ENCODE measurements at regions not wholly inside any gene's neighbourhood (a gene's known extent, or its start where the extent isn't known, plus 50 kb on each side); places are given as distances from the start of the nearest gene placed in this dataset.

DNA sequence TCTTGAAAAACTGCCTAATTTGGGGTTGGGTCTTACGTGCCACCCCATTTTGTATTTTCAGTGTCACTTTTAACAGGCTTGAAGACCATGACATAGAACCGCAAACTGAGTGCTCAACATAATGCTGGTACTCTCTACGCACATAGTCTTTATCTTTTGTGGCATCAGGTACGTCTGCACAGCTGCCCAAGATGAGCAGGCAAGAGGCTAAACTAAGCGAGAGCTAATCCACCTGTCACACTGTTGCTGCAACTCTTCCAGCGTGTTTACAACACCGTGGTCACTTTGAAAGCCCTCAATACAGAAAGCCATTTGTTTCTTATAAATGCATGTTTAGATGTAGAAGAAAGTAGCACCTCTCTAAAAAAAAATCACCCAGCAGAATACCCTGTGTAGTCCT is 270.0 kb upstream of the TCF4 start:
- no peaks in the 10 kb centered on the region for H3F3A ChIP-seq (ENCODE audit: control insufficient read depth, insufficient read depth)
- H3K4me3 ChIP-seq (ENCODE audit: low read length): no peak overlapping the region
- no peak overlapping the region for H3K27ac ChIP-seq (ENCODE audit: low read depth, low read length)
- H3K27me3 ChIP-seq (ENCODE audit: control insufficient read depth, low read length): no peaks in the 10 kb centered on the region
- no peaks in the 10 kb centered on the region for H3K4me1 ChIP-seq (ENCODE audit: control insufficient read depth, low read length)
- TF ChIP-seq EZH2phosphoT487 (IDR thresholded peaks at IDR 0.05; ENCODE audit: borderline replicate concordance, low read length): no peak
- TF ChIP-seq, protein P1, sequence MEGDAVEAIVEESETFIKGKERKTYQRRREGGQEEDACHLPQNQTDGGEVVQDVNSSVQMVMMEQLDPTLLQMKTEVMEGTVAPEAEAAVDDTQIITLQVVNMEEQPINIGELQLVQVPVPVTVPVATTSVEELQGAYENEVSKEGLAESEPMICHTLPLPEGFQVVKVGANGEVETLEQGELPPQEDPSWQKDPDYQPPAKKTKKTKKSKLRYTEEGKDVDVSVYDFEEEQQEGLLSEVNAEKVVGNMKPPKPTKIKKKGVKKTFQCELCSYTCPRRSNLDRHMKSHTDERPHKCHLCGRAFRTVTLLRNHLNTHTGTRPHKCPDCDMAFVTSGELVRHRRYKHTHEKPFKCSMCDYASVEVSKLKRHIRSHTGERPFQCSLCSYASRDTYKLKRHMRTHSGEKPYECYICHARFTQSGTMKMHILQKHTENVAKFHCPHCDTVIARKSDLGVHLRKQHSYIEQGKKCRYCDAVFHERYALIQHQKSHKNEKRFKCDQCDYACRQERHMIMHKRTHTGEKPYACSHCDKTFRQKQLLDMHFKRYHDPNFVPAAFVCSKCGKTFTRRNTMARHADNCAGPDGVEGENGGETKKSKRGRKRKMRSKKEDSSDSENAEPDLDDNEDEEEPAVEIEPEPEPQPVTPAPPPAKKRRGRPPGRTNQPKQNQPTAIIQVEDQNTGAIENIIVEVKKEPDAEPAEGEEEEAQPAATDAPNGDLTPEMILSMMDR (IDR thresholded peaks at IDR 0.05; ENCODE audit: low read depth, low read length, poor library complexity, severe bottlenecking): no peak
- H3K36me3 ChIP-seq (ENCODE audit: control insufficient read depth, low read length): no peaks in the 10 kb centered on the region
- H4K20me1 ChIP-seq (ENCODE audit: control insufficient read depth, insufficient read depth, low read depth, low read length): no peaks in the 10 kb centered on the region
- H3K79me2 ChIP-seq (ENCODE audit: control insufficient read depth, low read length): no peaks in the 10 kb centered on the region
- no peaks in the 10 kb centered on the region for H3K9me3 ChIP-seq (ENCODE audit: control insufficient read depth, insufficient read depth, low read length)
- no peak overlapping the region for H3K4me2 ChIP-seq (ENCODE audit: low read length)
- no peaks in the 10 kb centered on the region for H3K9me2 ChIP-seq (replicated peaks; ENCODE audit: control insufficient read depth, low read length)

GRCh38 chr18:55857409-55857808 is 269.4 kb upstream of the TCF4 start:
- Histone ChIP-seq H3K4me1 (ENCODE audit: control insufficient read depth, low read length) (no peaks in the 10 kb centered on the region), H3K79me2 (ENCODE audit: control insufficient read depth, low read length) (no peaks in the 10 kb centered on the region), H3K36me3 (ENCODE audit: control insufficient read depth, low read length) (no peaks in the 10 kb centered on the region), H3K4me3 (ENCODE audit: low read length) (no peak overlapping the region), H3K27me3 (ENCODE audit: control insufficient read depth, low read length) (no peaks in the 10 kb centered on the region), H3K4me2 (ENCODE audit: low read length) (no peak overlapping the region), H3K9me2 (replicated peaks; ENCODE audit: control insufficient read depth, low read length) (no peaks in the 10 kb centered on the region), H4K20me1 (ENCODE audit: control insufficient read depth, insufficient read depth, low read depth, low read length) (no peaks in the 10 kb centered on the region), H3F3A (ENCODE audit: control insufficient read depth, insufficient read depth) (no peaks in the 10 kb centered on the region), H3K9me3 (ENCODE audit: control insufficient read depth, insufficient read depth, low read length) (no peaks in the 10 kb centered on the region), H3K27ac (ENCODE audit: low read depth, low read length) (no peak overlapping the region)
- TF ChIP-seq EZH2phosphoT487 (IDR thresholded peaks at IDR 0.05; ENCODE audit: borderline replicate concordance, low read length): no peak
- TF ChIP-seq, protein P1 (IDR thresholded peaks at IDR 0.05; ENCODE audit: low read depth, low read length, poor library complexity, severe bottlenecking): no peak

DNA sequence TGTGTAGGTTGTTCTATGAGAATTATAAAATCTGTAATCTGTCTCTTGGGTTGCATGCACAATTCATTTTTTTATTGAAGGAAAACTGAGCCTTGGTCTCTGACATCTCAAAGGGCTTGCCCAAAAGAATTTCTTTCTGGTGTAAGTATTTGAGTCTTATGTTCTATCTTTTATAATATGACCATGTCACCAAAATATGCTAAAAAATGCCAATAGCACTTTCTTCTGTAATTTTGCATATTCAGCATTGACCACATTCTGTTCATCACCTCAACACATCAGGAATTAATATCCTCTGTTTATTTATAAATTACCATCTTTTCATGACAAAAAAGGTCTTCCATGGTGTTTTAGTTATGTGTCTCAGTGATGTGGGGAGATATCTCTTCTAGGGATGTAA is 268.7 kb upstream of the TCF4 start:
- H4K20me1 ChIP-seq (ENCODE audit: control insufficient read depth, insufficient read depth, low read depth, low read length): no peaks in the 10 kb centered on the region
- no peak overlapping the region for H3K27ac ChIP-seq (ENCODE audit: low read depth, low read length)
- no peaks in the 10 kb centered on the region for H3F3A ChIP-seq (ENCODE audit: control insufficient read depth, insufficient read depth)
- no peaks in the 10 kb centered on the region for H3K27me3 ChIP-seq (ENCODE audit: control insufficient read depth, low read length)
- no peak overlapping the region for H3K4me2 ChIP-seq (ENCODE audit: low read length)
- no peaks in the 10 kb centered on the region for H3K36me3 ChIP-seq (ENCODE audit: control insufficient read depth, low read length)
- H3K9me3 ChIP-seq (ENCODE audit: control insufficient read depth, insufficient read depth, low read length): no peaks in the 10 kb centered on the region
- no peaks in the 10 kb centered on the region for H3K79me2 ChIP-seq (ENCODE audit: control insufficient read depth, low read length)
- TF ChIP-seq, protein P1 (IDR thresholded peaks at IDR 0.05; ENCODE audit: low read depth, low read length, poor library complexity, severe bottlenecking): no peak
- no peak for TF ChIP-seq EZH2phosphoT487 (IDR thresholded peaks at IDR 0.05; ENCODE audit: borderline replicate concordance, low read length)
- no peaks in the 10 kb centered on the region for H3K9me2 ChIP-seq (replicated peaks; ENCODE audit: control insufficient read depth, low read length)
- H3K4me1 ChIP-seq (ENCODE audit: control insufficient read depth, low read length): no peaks in the 10 kb centered on the region
- H3K4me3 ChIP-seq (ENCODE audit: low read length): no peak overlapping the region

DNA sequence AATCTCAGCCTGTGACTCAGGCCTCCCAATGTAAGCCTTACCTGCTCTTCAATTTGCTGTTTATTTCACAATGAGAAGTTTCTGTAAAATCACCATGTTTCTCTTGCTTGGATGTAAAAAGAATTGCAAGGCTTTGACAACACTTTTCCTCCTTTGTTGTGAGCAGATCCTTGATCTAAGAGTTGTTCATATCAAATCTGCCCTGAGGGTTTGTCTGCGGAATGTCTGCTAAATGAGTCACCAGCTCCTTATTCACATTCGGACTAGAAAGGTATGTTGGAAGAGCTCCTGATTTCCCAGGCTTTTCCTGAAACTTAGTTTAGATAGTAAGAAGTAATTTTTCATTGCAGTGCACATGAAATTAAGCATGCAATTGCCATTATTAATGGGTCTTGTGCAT is 268.2 kb upstream of the TCF4 start:
- no peaks in the 10 kb centered on the region for H3F3A ChIP-seq (ENCODE audit: control insufficient read depth, insufficient read depth)
- no peaks in the 10 kb centered on the region for H3K9me3 ChIP-seq (ENCODE audit: control insufficient read depth, insufficient read depth, low read length)
- no peaks in the 10 kb centered on the region for H3K79me2 ChIP-seq (ENCODE audit: control insufficient read depth, low read length)
- no peaks in the 10 kb centered on the region for H4K20me1 ChIP-seq (ENCODE audit: control insufficient read depth, insufficient read depth, low read depth, low read length)
- TF ChIP-seq EZH2phosphoT487 (IDR thresholded peaks at IDR 0.05; ENCODE audit: borderline replicate concordance, low read length): no peak
- TF ChIP-seq, protein P1 (IDR thresholded peaks at IDR 0.05; ENCODE audit: low read depth, low read length, poor library complexity, severe bottlenecking): no peak
- H3K27ac ChIP-seq (ENCODE audit: low read depth, low read length): no peak overlapping the region
- no peaks in the 10 kb centered on the region for H3K9me2 ChIP-seq (replicated peaks; ENCODE audit: control insufficient read depth, low read length)
- H3K27me3 ChIP-seq (ENCODE audit: control insufficient read depth, low read length): no peaks in the 10 kb centered on the region
- no peak overlapping the region for H3K4me2 ChIP-seq (ENCODE audit: low read length)
- no peak overlapping the region for H3K4me3 ChIP-seq (ENCODE audit: low read length)
- H3K4me1 ChIP-seq (ENCODE audit: control insufficient read depth, low read length): no peaks in the 10 kb centered on the region
- H3K36me3 ChIP-seq (ENCODE audit: control insufficient read depth, low read length): no peaks in the 10 kb centered on the region
